GM21367 (cell line): ENCODE measurements at regions not wholly inside any gene's neighbourhood (a gene's known extent, or its start where the extent isn't known, plus 50 kb on each side); places are given as distances from the start of the nearest gene placed in this dataset.

Experiments
- ATAC-seq: cut with Tn5 transposase; IDR thresholded peaks from one replicate; pipeline ENCODE4 v1.9.1; 2021; ENCODE audit not compliant: unreplicated experiment

- no peak for ATAC-seq
These were observed 1517.5 kb upstream of the ZEB2 start for GRCh38 chr2:146037334-146037870.

- ATAC-seq = no peak
These were observed 1511.2 kb upstream of the ZEB2 start for GRCh38 chr2:146031158-146031557.

DNA sequence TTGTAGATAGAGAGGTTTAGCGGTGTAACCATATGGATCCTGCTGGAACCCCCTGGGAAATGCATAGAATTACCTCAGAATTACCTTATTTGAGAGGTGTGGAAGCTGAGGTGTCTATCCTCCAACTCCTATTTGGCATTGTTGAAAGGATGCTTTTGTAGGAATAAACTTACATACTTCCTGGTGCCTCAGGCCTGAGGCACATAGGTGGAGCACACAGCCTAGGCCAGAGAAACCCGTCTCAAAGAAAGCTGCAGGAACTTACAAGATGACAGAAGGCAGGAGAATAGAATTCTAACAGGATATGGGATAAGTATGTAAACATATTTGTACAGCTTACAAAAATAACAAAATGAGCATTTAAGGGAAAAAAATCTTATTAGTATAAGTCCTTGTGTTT is 1507.2 kb upstream of the ZEB2 start:
- ATAC-seq = no peak

GRCh38 chr2:146025519-146025918 is 1505.6 kb upstream of the ZEB2 start:
- no peak for ATAC-seq

GRCh38 chr2:146024212-146024743 is 1504.4 kb upstream of the ZEB2 start:
- ATAC-seq = no peak

GRCh38 chr2:146004462-146004861 is 1484.5 kb upstream of the ZEB2 start:
- ATAC-seq = no peak

DNA sequence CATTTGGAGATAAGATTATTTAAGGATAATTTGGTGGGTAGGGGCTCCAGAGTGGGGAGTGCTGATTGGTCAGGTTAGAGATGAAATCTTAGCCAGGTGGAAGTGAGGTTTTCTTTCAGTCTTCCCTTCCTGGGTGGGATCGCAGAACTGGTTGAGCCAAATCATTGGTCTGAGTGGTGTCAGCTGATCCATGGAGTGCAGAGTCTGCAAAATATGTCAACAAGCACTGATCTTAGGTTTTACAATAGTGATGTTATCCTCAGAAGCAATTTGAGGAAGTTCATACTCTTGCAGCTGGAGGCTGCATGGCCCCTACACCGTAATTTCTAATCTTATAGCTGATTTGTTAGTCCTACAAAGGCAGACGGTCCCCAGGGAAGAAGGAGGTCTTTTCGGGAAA is 1483.4 kb upstream of the ZEB2 start:
- ATAC-seq = no peak

DNA sequence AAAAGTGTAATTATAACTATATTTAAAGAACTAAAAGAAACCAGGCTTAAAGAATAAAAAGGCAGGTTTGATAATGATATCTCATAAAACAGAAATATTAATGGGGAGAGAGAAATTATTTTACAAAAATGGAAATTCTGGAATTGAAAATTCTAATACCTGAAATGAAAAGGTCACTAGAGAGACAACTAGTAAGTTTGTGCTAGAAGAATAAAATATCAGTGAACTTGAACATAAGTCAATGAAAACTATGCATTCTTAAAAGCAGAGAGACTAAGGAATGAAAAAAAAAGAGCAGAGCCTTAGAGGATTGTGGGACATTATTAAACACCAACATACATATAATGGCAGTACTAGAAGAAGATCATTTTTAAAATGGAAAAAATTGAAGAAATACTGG is 1475.0 kb upstream of the ZEB2 start:
- no peak for ATAC-seq

- no peak for ATAC-seq
These were observed 1472.7 kb upstream of the ZEB2 start for GRCh38 chr2:145992572-145992971.

DNA sequence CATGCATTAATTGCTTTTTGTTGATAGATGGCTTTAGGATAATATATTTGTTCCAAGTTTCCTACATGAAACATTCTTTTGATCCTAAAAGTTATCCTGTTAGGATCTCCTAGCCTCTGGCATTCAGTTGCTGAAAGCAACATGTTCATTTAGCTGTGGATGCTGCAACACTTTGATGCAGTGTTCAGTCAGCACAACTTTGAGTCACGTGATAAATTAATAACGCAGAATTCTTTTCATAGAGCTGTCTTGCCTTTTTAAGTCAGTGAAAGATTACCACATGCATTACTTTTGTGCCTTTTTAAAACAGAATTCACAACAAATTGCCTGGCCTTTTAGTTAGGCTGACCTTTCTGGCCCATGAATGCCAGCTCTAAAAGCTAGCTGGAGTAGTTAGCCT is 1467.9 kb upstream of the ZEB2 start:
- no peak for ATAC-seq

- no peak for ATAC-seq
These were observed 1465.6 kb upstream of the ZEB2 start for GRCh38 chr2:145985517-145985916.

GRCh38 chr2:145984580-145984979 is 1464.7 kb upstream of the ZEB2 start:
- no peak for ATAC-seq

GRCh38 chr2:145980318-145980717 is 1460.4 kb upstream of the ZEB2 start:
- ATAC-seq = no peak

DNA sequence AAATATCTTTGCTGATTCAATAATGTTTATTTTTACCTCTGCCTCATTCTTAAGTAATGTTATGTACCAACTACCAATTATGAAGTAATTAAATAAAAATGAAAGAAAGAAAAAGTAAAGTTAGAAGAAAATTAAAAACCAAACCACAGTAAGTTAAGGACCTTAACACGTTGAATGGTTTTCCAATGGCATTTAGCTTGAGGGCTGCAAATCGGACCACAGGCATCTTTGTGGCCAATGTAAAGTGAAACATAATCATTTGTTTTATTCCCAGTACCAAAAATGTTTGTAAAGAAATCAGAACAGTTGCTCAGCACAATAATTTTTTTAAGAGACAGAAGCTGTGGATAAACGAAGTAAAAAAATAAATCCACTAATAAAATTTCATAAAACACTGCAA is 1455.5 kb upstream of the ZEB2 start:
- no peak for ATAC-seq

DNA sequence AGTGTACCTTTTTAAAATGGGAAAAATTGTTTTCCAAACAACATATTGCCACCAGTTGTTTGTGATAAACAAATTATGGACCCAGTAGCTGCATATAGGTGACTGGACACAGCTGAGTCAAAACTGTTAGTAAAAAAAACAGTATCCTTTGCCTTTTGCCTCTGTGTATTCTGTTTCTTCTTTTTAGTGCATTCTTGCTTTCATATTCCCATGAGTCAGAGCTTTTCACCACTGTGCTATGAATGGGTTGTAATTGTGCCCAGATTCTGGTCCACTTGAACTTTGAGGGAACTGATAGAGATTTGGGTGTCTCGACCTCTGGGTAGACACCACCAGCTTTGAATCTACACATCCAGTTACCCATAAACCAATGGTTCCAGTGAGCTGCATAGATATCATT is 1441.9 kb upstream of the ZEB2 start:
- ATAC-seq = no peak

DNA sequence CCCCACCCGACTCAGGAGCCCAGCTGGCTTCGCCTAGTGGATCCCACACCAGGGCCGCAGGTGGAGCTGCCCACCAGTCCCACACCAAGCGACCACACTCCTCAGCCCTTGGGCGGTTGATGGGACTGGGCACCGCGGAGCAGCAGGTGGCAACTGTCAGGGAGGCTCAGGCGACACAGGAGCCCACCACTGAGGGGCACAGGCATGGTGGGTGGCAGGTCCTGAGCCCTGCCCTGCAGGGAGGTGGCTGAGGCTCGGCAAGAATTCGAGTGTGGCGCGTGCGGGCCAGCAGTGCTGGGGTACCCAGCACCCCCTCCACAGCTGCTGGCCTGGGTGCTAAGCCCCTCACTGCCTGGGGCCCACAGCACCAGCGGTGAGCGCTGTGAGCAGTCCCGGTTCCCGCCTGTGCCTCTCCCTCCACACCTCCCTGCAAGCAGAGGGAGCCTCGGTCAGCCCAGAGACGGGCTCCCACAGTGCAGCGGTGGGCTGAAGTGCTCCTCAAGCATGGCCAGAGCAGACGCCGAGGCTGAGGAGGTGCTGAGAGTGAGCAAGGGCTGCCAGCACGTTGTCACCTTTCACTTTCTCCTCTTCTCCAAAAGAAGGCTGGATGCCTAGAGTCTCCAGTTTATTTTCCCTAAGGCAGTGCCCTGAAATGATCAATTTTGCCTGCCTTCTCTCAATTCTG is 1440.7 kb upstream of the ZEB2 start:
- ATAC-seq = no peak

GRCh38 chr2:145958611-145959010 is 1438.7 kb upstream of the ZEB2 start:
- no peak for ATAC-seq

- ATAC-seq = no peak
These were observed 1438.0 kb upstream of the ZEB2 start for GRCh38 chr2:145957929-145958328.

DNA sequence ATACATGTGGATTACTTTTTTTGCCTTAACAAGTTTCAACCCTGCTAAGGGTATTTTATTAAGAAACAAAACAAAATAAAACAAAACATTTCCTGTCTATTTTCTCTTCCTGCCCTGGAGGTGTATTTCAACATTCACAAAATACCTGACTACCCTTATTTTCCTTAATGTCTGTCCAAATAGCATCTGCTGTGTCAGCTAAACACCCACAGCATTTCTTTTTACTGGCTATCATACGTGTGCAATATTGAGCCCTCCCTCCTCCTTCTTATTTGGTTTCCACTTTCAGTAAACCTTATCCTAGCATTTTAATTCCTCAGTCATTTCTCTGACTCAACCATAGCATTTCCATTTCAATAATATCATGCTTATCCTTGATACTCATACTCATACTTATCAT is 1420.0 kb upstream of the ZEB2 start:
- ATAC-seq = no peak

GRCh38 chr2:145935016-145935415 is 1415.1 kb upstream of the ZEB2 start:
- no peak for ATAC-seq

DNA sequence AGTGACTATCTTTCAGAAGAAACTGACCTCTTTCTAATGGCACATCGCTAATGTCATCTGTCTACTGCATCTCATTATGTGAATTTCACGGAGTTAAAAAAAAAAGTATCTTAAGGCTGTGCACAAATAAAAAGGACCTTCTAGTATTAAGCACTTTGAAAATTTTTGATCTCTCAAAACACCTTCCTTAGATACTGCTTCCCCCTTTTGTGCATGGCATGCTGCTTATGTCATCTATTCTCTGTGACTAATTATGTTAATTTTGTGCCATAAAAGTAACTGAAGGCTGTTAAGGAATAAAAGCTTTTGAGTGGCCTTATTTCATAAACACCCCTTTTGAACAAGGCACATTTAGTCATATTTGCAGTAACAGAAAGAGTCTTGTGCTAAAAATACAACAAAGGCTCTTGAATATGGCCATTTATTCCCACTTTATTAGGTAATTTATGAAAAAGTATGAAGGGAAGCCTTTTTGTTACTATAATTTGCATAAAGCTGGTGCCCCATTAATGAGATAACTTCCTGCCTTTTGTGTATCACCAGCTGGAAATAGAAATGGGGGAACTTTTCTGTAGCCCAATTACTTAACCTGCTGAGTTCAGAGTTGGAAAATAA is 1412.0 kb upstream of the ZEB2 start:
- ATAC-seq = no peak

DNA sequence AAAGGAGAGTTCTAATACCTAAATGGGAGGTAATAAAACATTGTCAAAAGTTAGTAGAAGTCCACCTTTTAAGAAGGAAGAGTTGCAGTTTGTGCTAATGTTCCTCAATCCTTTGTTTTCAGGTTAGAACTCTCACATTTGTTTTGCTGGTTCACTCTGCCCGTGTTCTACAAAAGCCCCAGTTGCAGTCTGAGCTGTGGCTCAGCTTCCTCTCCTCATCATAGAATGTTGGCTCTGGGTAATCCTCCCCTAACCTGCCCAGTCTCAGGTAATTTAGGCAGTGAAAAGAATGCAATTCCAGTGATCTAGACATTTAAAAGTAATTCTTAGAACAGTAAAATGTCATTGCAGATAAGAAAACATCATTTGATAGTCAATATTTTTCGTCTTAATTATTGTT is 1410.4 kb upstream of the ZEB2 start:
- ATAC-seq = no peak
